ENCODE measurements at regions not wholly inside any gene's neighbourhood (a gene's known extent, or its start where the extent isn't known, plus 50 kb on each side); places are given as distances from the start of the nearest gene placed in this dataset.
"Not testable (repeated sequence)": the region's sequence is repeated elsewhere in the genome, so short reads cannot be mapped to it uniquely, and the experiment has no call there.

DNA sequence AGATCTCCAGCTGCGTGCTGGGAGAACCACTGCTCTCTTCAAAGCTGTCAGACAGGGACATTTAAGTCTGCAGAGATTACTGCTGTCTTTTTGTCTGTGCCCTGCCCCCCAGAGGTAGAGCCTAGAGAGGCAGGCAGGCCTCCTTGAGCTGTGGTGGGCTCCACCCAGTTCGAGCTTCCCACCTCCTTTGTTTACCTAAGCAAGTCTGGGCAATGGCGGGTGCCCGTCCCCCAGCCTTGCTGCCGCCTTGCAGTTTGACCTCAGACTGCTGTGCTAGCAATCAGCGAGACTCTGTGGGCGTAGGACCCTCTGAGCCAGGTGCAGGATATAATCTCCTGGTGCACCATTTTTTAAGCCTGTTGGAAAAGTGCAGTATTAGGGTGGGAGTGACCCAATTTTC is 128.6 kb downstream of the ACTR3 start:
- 75 to 90% methylated on average over 2 to 4 of the region's 7 CpGs for WGBS, 2 experiments (ENCODE audit: insufficient coverage in 2 of 2)
- not testable (repeated sequence) for H3K27ac ChIP-seq (ENCODE audit: low read depth, low read length, severe bottlenecking); H3K36me3 ChIP-seq (ENCODE audit: control insufficient read depth, insufficient read depth, low read length); H3K4me3 ChIP-seq (ENCODE audit: extremely low read depth, insufficient read depth, low read length, poor library complexity, severe bottlenecking); H3K4me1 ChIP-seq (ENCODE audit: control insufficient read depth, insufficient read depth, low read length, poor library complexity, severe bottlenecking); H3K9me3 ChIP-seq (ENCODE audit: control insufficient read depth, low read length)

DNA sequence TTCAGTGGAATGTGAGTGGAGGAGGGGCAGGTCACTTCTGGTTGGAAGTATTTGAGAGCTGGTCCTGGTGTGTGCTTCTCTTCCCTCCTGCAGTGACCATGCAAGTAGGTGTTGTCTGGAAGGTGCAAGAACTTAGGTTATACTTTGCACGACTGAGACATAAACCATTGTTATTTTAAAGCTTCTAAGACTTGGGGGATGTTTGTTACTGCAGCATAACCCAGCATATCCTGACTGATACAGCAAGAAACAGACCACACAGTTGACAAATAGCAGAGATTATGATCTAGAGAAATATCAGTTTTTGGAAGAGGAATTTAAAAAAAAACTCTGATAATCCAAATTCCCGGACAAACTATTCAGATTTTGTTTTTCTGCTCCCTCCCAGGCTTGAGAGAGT is 130.8 kb downstream of the ACTR3 start:
- no peaks in the 10 kb centered on the region for H3K36me3 ChIP-seq (ENCODE audit: control insufficient read depth, insufficient read depth, low read length)
- H3K9me3 ChIP-seq (ENCODE audit: control insufficient read depth, low read length), result peaks cover 5% of the 10 kb centered on the region
- no peak overlapping the region for H3K4me3 ChIP-seq (ENCODE audit: extremely low read depth, insufficient read depth, low read length, poor library complexity, severe bottlenecking)
- H3K4me1 ChIP-seq (ENCODE audit: control insufficient read depth, insufficient read depth, low read length, poor library complexity, severe bottlenecking), result peaks cover 4% of the 10 kb centered on the region
- no peak overlapping the region for H3K27ac ChIP-seq (ENCODE audit: low read depth, low read length, severe bottlenecking)
- WGBS, 2 experiments (ENCODE audit: insufficient coverage in 2 of 2), result 40% methylated on average over 1 of the region's 2 CpGs; no CpG with 5 or more reads in 1 of the 2 experiments

DNA sequence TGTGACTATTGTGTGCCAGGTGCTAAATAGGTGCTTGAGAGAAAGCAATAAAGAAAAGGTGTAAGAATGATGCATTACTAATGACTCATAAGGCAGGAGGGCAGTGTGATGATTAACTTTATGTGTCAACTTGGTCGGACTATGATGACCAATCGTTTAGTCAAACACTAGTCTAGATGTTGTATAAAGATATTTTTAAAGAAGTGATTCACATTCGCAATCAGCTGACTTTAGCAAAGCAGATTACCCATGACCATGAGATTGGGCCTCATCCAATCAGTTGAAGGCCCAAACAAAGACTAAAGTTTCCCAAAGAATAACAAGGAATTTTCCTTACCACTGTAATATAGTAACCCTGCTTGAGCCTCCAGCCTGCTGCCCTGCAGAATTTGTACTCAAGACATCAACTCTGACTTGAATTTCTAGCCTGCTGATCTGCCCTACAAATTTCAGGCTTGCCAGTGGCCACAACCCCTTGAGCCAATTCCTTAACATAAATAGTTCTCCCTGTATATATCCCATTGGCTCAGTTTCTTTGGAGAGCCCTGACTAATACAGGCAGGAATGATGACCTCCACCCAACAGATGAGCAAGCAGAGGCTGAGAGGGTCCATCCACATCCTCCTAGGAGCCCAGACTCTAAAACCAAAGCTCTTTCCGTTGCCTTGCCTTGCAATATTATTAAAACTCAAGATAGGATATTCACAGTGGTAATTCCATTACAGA is 132.6 kb downstream of the ACTR3 start:
- H3K4me1 ChIP-seq (ENCODE audit: control insufficient read depth, insufficient read depth, low read length, poor library complexity, severe bottlenecking), result peaks cover 4% of the 10 kb centered on the region
- 100% methylated on average over 1 of the region's 4 CpGs; no CpG with 5 or more reads in 1 of the 2 experiments for WGBS, 2 experiments (ENCODE audit: insufficient coverage in 2 of 2)
- H3K36me3 ChIP-seq (ENCODE audit: control insufficient read depth, insufficient read depth, low read length), result no peaks in the 10 kb centered on the region
- H3K4me3 ChIP-seq (ENCODE audit: extremely low read depth, insufficient read depth, low read length, poor library complexity, severe bottlenecking), result no peak overlapping the region
- no peak overlapping the region for H3K27ac ChIP-seq (ENCODE audit: low read depth, low read length, severe bottlenecking)
- peaks cover 5% of the 10 kb centered on the region for H3K9me3 ChIP-seq (ENCODE audit: control insufficient read depth, low read length)

DNA sequence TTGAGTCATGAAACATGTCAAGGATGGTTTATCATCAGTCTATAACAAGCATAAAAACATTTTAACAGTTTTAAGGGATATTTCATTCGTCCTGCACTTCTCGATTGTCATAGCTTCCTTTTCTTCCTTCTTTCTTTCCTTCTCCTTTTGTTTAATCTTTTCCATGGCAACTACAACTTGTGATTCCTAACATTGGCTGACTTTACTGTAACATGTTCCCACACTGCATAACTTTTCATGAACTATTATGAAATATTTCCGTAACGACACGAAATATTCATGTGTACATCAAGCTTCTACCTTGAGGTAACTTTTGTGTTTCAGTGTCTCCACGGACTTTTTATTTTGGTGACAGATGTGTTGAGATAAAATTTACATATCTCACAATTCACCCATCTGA is 134.4 kb downstream of the ACTR3 start:
- Histone ChIP-seq H3K36me3 (ENCODE audit: control insufficient read depth, insufficient read depth, low read length) (no peaks in the 10 kb centered on the region), H3K4me1 (ENCODE audit: control insufficient read depth, insufficient read depth, low read length, poor library complexity, severe bottlenecking) (peaks cover 4% of the 10 kb centered on the region), H3K27ac (ENCODE audit: low read depth, low read length, severe bottlenecking) (no peak overlapping the region), H3K9me3 (ENCODE audit: control insufficient read depth, low read length) (peaks cover 5% of the 10 kb centered on the region), H3K4me3 (ENCODE audit: extremely low read depth, insufficient read depth, low read length, poor library complexity, severe bottlenecking) (no peak overlapping the region)
- 87 to 96% methylated on average over 2 to 3 of the region's 6 CpGs for WGBS, 2 experiments (ENCODE audit: insufficient coverage in 2 of 2)

DNA sequence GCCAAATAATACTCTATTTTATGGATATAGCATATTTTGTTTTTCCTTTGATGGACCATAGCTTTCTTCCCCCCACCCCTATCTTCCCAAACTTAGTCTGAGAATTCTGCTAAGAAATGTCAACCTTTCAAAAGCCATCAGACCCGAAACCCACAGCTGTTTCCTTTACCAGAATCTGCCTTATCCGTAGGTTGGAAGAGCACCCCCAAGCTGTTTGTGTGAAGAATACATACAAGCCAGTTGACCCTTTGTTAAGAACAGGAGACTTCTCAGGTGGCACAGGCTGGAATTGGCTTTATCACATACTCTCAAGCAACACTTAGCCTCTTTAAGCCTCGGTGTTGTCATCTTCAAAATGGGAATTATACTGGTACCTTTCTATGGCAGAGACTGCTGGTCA is 135.1 kb downstream of the ACTR3 start:
- Histone ChIP-seq H3K4me3 (ENCODE audit: extremely low read depth, insufficient read depth, low read length, poor library complexity, severe bottlenecking) (no peak overlapping the region), H3K9me3 (ENCODE audit: control insufficient read depth, low read length) (peaks cover 5% of the 10 kb centered on the region), H3K4me1 (ENCODE audit: control insufficient read depth, insufficient read depth, low read length, poor library complexity, severe bottlenecking) (peaks cover 4% of the 10 kb centered on the region), H3K36me3 (ENCODE audit: control insufficient read depth, insufficient read depth, low read length) (no peaks in the 10 kb centered on the region), H3K27ac (ENCODE audit: low read depth, low read length, severe bottlenecking) (no peak overlapping the region)
- 69 to 83% methylated on average over 1 to 3 of the region's 3 CpGs for WGBS, 2 experiments (ENCODE audit: insufficient coverage in 2 of 2)

DNA sequence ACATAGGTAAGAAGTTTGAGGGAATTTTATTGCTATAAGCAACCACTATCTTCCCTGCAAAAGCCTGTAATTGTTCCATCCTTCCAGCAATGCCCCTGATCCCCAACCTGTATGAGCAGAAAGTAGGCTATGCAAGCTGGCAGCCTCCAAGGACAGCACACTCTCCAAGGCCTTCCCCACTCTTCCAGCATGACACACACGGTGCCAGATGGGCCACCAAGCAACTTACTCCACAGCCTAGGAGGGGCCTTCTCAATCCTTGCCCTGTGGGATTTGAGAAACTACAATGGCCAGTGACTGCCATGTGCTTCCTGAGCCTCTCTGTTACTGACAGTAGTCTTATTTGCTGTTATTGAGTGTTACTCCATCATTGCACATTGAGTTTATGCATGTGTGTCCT is 137.5 kb downstream of the ACTR3 start:
- Histone ChIP-seq H3K36me3 (ENCODE audit: control insufficient read depth, insufficient read depth, low read length) (no peaks in the 10 kb centered on the region), H3K4me1 (ENCODE audit: control insufficient read depth, insufficient read depth, low read length, poor library complexity, severe bottlenecking) (peaks cover 4% of the 10 kb centered on the region), H3K9me3 (ENCODE audit: control insufficient read depth, low read length) (no peaks in the 10 kb centered on the region), H3K4me3 (ENCODE audit: extremely low read depth, insufficient read depth, low read length, poor library complexity, severe bottlenecking) (no peak overlapping the region), H3K27ac (ENCODE audit: low read depth, low read length, severe bottlenecking) (no peak overlapping the region)
- 60 to 83% methylated on average over 1 of the region's 1 CpG for WGBS, 2 experiments (ENCODE audit: insufficient coverage in 2 of 2)

DNA sequence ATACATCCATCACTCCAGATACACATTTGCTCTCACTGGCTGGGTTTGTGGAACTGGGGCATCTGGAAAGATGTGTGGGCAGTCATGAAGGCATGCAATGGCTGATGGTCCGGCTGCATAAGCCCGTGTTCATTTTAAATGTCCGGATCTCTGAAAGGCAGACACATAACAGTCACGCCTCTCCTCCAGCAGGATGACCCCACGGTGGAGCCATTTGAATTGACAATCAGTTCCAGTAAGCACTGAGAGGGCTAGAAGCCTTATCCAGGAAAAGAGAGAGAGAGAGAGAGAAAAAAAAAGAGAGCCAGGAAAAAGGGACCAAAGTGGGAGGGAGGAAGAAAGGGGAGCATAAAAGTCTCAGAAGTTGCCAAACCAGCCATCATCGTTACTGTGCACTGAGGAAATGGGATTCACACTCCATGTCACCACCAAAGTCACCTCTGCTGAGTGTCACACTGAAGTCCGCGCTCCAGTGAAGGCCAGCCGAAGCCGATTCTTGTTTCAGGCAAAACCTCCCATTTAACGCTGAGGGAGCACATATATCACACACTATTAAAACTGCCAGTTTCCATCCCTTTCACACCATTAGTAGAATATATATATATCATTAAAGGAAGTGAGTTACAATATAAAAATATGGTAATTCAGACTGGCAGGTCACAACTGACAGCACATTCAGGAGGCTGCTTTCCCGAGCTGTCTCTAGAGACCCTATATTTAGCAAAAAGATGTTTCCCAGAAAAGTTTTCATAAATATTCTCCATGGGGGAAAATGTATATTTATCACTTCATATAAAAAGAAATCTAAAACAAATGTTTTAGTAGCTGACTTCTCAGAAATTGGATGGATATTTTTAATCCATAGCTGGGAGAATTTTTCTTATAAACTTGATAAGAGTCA is 142.0 kb downstream of the ACTR3 start:
- Histone ChIP-seq H3K4me3 (ENCODE audit: extremely low read depth, insufficient read depth, low read length, poor library complexity, severe bottlenecking) (no peak overlapping the region), H3K9me3 (ENCODE audit: control insufficient read depth, low read length) (no peaks in the 10 kb centered on the region), H3K36me3 (ENCODE audit: control insufficient read depth, insufficient read depth, low read length) (no peaks in the 10 kb centered on the region), H3K27ac (ENCODE audit: low read depth, low read length, severe bottlenecking) (no peak overlapping the region), H3K4me1 (ENCODE audit: control insufficient read depth, insufficient read depth, low read length, poor library complexity, severe bottlenecking) (no peaks in the 10 kb centered on the region)
- WGBS, 2 experiments (ENCODE audit: insufficient coverage in 2 of 2), result 74 to 92% methylated on average over 6 to 8 of the region's 12 CpGs

DNA sequence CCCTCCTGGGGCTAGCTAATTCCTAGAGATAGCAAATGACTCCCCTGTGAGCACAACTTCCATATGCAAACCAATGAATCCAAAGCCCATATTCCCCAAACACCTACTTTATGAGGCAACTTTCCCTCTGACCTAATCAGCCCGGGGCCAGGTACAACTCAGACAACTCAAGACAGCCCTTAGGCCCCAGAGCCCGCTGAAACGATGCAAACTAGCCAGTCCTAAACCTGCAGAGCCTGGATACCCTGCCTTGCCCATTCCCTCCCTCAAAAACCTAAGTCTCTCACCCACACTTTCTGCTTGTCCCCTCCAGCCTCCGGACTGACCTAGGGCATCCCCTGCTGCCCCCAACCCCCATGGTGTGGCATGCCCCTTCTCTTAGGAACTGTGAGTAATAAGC is 142.8 kb downstream of the ACTR3 start:
- H3K9me3 ChIP-seq (ENCODE audit: control insufficient read depth, low read length), result no peaks in the 10 kb centered on the region
- no peak overlapping the region for H3K4me3 ChIP-seq (ENCODE audit: extremely low read depth, insufficient read depth, low read length, poor library complexity, severe bottlenecking)
- no peak overlapping the region for H3K27ac ChIP-seq (ENCODE audit: low read depth, low read length, severe bottlenecking)
- no peaks in the 10 kb centered on the region for H3K36me3 ChIP-seq (ENCODE audit: control insufficient read depth, insufficient read depth, low read length)
- H3K4me1 ChIP-seq (ENCODE audit: control insufficient read depth, insufficient read depth, low read length, poor library complexity, severe bottlenecking), result no peaks in the 10 kb centered on the region
- WGBS, 2 experiments (ENCODE audit: insufficient coverage in 2 of 2), result 83 to 90% methylated on average over 1 to 2 of the region's 4 CpGs

DNA sequence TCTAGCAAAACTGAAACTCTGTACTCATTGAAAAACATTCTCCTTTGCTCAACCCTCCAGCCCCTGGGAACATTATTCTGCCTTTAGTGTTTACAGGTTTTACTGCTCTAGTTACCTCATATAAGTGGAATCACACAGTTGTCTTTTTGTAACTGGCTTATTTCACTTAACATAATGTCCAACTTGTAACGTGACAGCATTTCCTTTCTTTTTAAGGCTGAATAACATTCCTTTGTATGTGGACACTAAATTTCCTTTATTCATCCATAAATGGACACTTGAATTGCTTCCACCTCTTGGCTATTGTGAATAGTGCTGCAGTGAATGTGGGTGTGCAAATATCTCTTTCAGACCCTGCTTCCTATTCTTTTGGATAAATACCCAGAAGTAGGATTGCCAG is 144.9 kb downstream of the ACTR3 start:
- Histone ChIP-seq H3K27ac (ENCODE audit: low read depth, low read length, severe bottlenecking) (no peak overlapping the region), H3K9me3 (ENCODE audit: control insufficient read depth, low read length) (no peaks in the 10 kb centered on the region), H3K4me1 (ENCODE audit: control insufficient read depth, insufficient read depth, low read length, poor library complexity, severe bottlenecking) (no peaks in the 10 kb centered on the region), H3K36me3 (ENCODE audit: control insufficient read depth, insufficient read depth, low read length) (no peaks in the 10 kb centered on the region), H3K4me3 (ENCODE audit: extremely low read depth, insufficient read depth, low read length, poor library complexity, severe bottlenecking) (no peak overlapping the region)
- no CpG with 5 or more reads among the region's 1 CpG for whole genome bisulfite sequencing, 2 experiments (ENCODE audit: insufficient coverage in 2 of 2)

DNA sequence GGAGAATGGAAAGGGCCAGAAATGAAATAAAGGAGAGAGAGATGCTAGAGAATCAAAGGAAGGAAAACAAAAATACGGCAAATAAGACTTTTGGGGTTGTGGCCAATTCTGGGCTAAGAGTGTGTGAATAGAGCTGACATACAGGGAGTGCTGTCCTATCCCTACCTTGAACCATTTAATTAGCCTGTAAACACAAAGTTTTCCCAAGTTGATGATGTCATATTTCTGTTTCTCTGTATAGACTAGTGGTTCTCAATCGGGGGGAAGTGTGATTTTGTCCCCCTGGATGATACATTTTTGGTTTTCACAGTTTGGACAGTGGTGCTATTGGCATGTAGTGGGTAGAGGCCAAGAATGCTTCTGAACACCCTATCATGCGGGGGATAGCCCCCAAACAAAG is 148.8 kb downstream of the ACTR3 start:
- Histone ChIP-seq H3K4me1 (ENCODE audit: control insufficient read depth, insufficient read depth, low read length, poor library complexity, severe bottlenecking) (no peaks in the 10 kb centered on the region), H3K27ac (ENCODE audit: low read depth, low read length, severe bottlenecking) (no peak overlapping the region), H3K36me3 (ENCODE audit: control insufficient read depth, insufficient read depth, low read length) (no peaks in the 10 kb centered on the region), H3K4me3 (ENCODE audit: extremely low read depth, insufficient read depth, low read length, poor library complexity, severe bottlenecking) (no peak overlapping the region), H3K9me3 (ENCODE audit: control insufficient read depth, low read length) (no peaks in the 10 kb centered on the region)
- whole genome bisulfite sequencing, 2 experiments (ENCODE audit: insufficient coverage in 2 of 2), result 84 to 88% methylated on average over 3 of the region's 3 CpGs

DNA sequence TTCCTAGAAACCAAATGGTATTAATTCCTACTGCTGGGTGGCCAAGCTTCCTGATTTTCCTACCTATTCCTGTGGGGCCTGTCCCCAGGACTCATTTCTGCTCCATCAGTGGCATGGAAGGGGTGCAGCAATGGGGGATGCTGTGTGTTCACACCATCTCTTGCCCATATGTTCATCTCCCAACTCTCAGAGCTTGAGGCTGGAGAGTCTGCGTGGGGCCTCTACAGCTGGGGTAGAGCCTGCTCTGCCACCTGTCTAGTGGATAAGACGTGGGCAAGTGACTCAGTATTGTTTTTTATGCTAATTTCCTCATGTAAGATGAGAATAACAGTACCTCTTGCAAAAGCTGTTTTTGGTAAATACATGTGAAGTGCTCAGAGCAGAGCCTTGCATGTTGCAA is 149.8 kb downstream of the ACTR3 start:
- Histone ChIP-seq H3K36me3 (ENCODE audit: control insufficient read depth, insufficient read depth, low read length) (no peaks in the 10 kb centered on the region), H3K4me3 (ENCODE audit: extremely low read depth, insufficient read depth, low read length, poor library complexity, severe bottlenecking) (no peak overlapping the region), H3K4me1 (ENCODE audit: control insufficient read depth, insufficient read depth, low read length, poor library complexity, severe bottlenecking) (no peaks in the 10 kb centered on the region), H3K27ac (ENCODE audit: low read depth, low read length, severe bottlenecking) (no peak overlapping the region), H3K9me3 (ENCODE audit: control insufficient read depth, low read length) (no peaks in the 10 kb centered on the region)
- 72% methylated on average over 2 of the region's 2 CpGs; no CpG with 5 or more reads in 1 of the 2 experiments for WGBS, 2 experiments (ENCODE audit: insufficient coverage in 2 of 2)
